ENCODE measurements at regions not wholly inside any gene's neighbourhood (a gene's known extent, or its start where the extent isn't known, plus 50 kb on each side); places are given as distances from the start of the nearest gene placed in this dataset.
"Not testable (repeated sequence)": the region's sequence is repeated elsewhere in the genome, so short reads cannot be mapped to it uniquely, and the experiment has no call there.

- no peak overlapping the region for H3K27ac ChIP-seq
- H3K4me1 ChIP-seq (ENCODE audit: control insufficient read depth in 1 of 2, insufficient read depth in 1 of 2, low read depth in 1 of 2, low read length in 1 of 2), result peaks cover 0 to under 1% of the 10 kb centered on the region in 2 experiments
- no peak for TF ChIP-seq CTCF (IDR thresholded peaks at IDR 0.05)
- H3K9me3 ChIP-seq, result no peaks in the 10 kb centered on the region
- H3K27me3 ChIP-seq, result no peaks in the 10 kb centered on the region
- H3K36me3 ChIP-seq, result no peaks in the 10 kb centered on the region
- no peak overlapping the region for H3K4me3 ChIP-seq (ENCODE audit: low read depth in 1 of 2, low read length in 1 of 2)
These were observed 173.7 kb upstream of the ANKRD55 start for GRCh38 chr5:56406838-56407237.

GRCh38 chr5:56406221-56406620 is 173.1 kb upstream of the ANKRD55 start:
- H3K36me3 ChIP-seq, result no peaks in the 10 kb centered on the region
- H3K9me3 ChIP-seq, result no peaks in the 10 kb centered on the region
- no peak overlapping the region for H3K27ac ChIP-seq
- TF ChIP-seq CTCF (IDR thresholded peaks at IDR 0.05), result no peak
- H3K4me3 ChIP-seq (ENCODE audit: low read depth in 1 of 2, low read length in 1 of 2), result no peak overlapping the region
- no peaks in the 10 kb centered on the region for H3K4me1 ChIP-seq (ENCODE audit: control insufficient read depth in 1 of 2, insufficient read depth in 1 of 2, low read depth in 1 of 2, low read length in 1 of 2)
- no peaks in the 10 kb centered on the region for H3K27me3 ChIP-seq

- no peaks in the 10 kb centered on the region for H3K27me3 ChIP-seq
- H3K4me3 ChIP-seq (ENCODE audit: low read depth in 1 of 2, low read length in 1 of 2), result no peak overlapping the region
- H3K4me1 ChIP-seq (ENCODE audit: control insufficient read depth in 1 of 2, insufficient read depth in 1 of 2, low read depth in 1 of 2, low read length in 1 of 2), result no peaks in the 10 kb centered on the region
- no peaks in the 10 kb centered on the region for H3K9me3 ChIP-seq
- no peak overlapping the region for H3K27ac ChIP-seq
- TF ChIP-seq CTCF (IDR thresholded peaks at IDR 0.05), result no peak
- H3K36me3 ChIP-seq, result no peaks in the 10 kb centered on the region
These were observed 172.2 kb upstream of the ANKRD55 start for GRCh38 chr5:56405116-56405908.

GRCh38 chr5:56402266-56403220 is 169.4 kb upstream of the ANKRD55 start:
- no peak for TF ChIP-seq CTCF (IDR thresholded peaks at IDR 0.05)
- H3K27me3 ChIP-seq, result no peaks in the 10 kb centered on the region
- no peaks in the 10 kb centered on the region for H3K36me3 ChIP-seq
- H3K4me1 ChIP-seq (ENCODE audit: control insufficient read depth in 1 of 2, insufficient read depth in 1 of 2, low read depth in 1 of 2, low read length in 1 of 2), result no peaks in the 10 kb centered on the region
- no peaks in the 10 kb centered on the region for H3K9me3 ChIP-seq
- H3K4me3 ChIP-seq (ENCODE audit: low read depth in 1 of 2, low read length in 1 of 2), result no peak overlapping the region
- no peak overlapping the region for H3K27ac ChIP-seq

GRCh38 chr5:56397796-56398195 is 164.7 kb upstream of the ANKRD55 start:
- not testable (repeated sequence) for H3K27me3 ChIP-seq; H3K4me1 ChIP-seq (ENCODE audit: control insufficient read depth in 1 of 2, insufficient read depth in 1 of 2, low read depth in 1 of 2, low read length in 1 of 2); H3K4me3 ChIP-seq (ENCODE audit: low read depth in 1 of 2, low read length in 1 of 2); H3K9me3 ChIP-seq; H3K36me3 ChIP-seq; H3K27ac ChIP-seq

GRCh38 chr5:56396634-56397033 is 163.5 kb upstream of the ANKRD55 start:
- Histone ChIP-seq H3K36me3 (no peaks in the 10 kb centered on the region), H3K27ac (no peak overlapping the region), H3K4me1 (ENCODE audit: control insufficient read depth in 1 of 2, insufficient read depth in 1 of 2, low read depth in 1 of 2, low read length in 1 of 2) (no peaks in the 10 kb centered on the region), H3K9me3 (no peaks in the 10 kb centered on the region), H3K27me3 (no peaks in the 10 kb centered on the region), H3K4me3 (ENCODE audit: low read depth in 1 of 2, low read length in 1 of 2) (no peak overlapping the region)
- no peak for TF ChIP-seq CTCF (IDR thresholded peaks at IDR 0.05)

Measured in neutrophil (primary cell).